ENCODE measurements at regions not wholly inside any gene's neighbourhood (a gene's known extent, or its start where the extent isn't known, plus 50 kb on each side); places are given as distances from the start of the nearest gene placed in this dataset.

GRCh38 chr3:152039887-152040286 lies 166.4 kb downstream of the SUCNR1 start:
- H3F3A ChIP-seq (replicated peaks; ENCODE audit: insufficient read depth), result no peaks in the 10 kb centered on the region
- POLR2A ChIA-PET, result no interaction called here

GRCh38 chr3:152040319-152040718 lies 166.9 kb downstream of the SUCNR1 start:
- no peak overlapping the region for H3K9ac ChIP-seq
- no peaks in the 10 kb centered on the region for H4K20me1 ChIP-seq (ENCODE audit: insufficient read depth)
- no peaks in the 10 kb centered on the region for H3K27me3 ChIP-seq (ENCODE audit: insufficient read depth)
- H3K27ac ChIP-seq (ENCODE audit: low read depth in 2 of 2, low read length in 1 of 2), result no peak overlapping the region
- peaks cover 33% of the 10 kb centered on the region; the same call in 1 of the 2 replicates for H3K9me3 ChIP-seq
- H3K9me2 ChIP-seq, result no peaks in the 10 kb centered on the region
- ChIA-PET POLR2A (no interaction called here), CTCF (no interaction called here)
- DNase-seq, result no peak
- no peak overlapping the region for H2AFZ ChIP-seq (ENCODE audit: low read depth)
- no peak overlapping the region for H3K4me2 ChIP-seq
- no peaks in the 10 kb centered on the region for H3K4me1 ChIP-seq (ENCODE audit: control insufficient read depth in 1 of 2, insufficient read depth in 2 of 2, low read depth in 1 of 2, low read length in 1 of 2)
- H3K79me2 ChIP-seq (ENCODE audit: insufficient read depth), result no peaks in the 10 kb centered on the region
- H3K36me3 ChIP-seq (replicated peaks in 1 of 2; ENCODE audit: control insufficient read depth in 1 of 2, insufficient read depth in 2 of 2, low read length in 1 of 2), result no peaks in the 10 kb centered on the region
- 19% methylated on average over 1 of the region's 1 CpG for WGBS (ENCODE audit: low lambda C conversion rate)
- no peak overlapping the region for H3K4me3 ChIP-seq (ENCODE audit: low read depth in 2 of 2, low read length in 1 of 2)
- H3F3A ChIP-seq (replicated peaks; ENCODE audit: insufficient read depth), result no peaks in the 10 kb centered on the region
- no peak for TF ChIP-seq TEAD4 (IDR thresholded peaks at IDR 0.05; ENCODE audit: borderline replicate concordance, insufficient read depth)
- no peak for TF ChIP-seq FOSL2 (IDR thresholded peaks at IDR 0.05; ENCODE audit: borderline replicate concordance, low read depth)
- no peak for TF ChIP-seq ZBTB33 (IDR thresholded peaks at IDR 0.05; ENCODE audit: borderline replicate concordance, low read depth)
- TF ChIP-seq EZH2phosphoT487 (IDR thresholded peaks at IDR 0.05; ENCODE audit: borderline replicate concordance, low read depth), result no peak
- no peak for TF ChIP-seq TAF1 (IDR thresholded peaks at IDR 0.05; ENCODE audit: borderline replicate concordance, low read depth, low read length)
- no peak for TF ChIP-seq SIN3A (IDR thresholded peaks at IDR 0.05; ENCODE audit: borderline replicate concordance, low read depth, low read length)
- no peak for TF ChIP-seq NRF1 (IDR thresholded peaks at IDR 0.05; ENCODE audit: low read depth, low read length)
- no peak for TF ChIP-seq ELF1 (IDR thresholded peaks at IDR 0.05)

More at GRCh38 chr3:152039887-152040286, 166.4 kb downstream of the SUCNR1 start:
- no peaks in the 10 kb centered on the region for H3K79me2 ChIP-seq (ENCODE audit: insufficient read depth)
- DNase-seq, result no peak
- H3K4me3 ChIP-seq (ENCODE audit: low read depth in 2 of 2, low read length in 1 of 2), result no peak overlapping the region
- CTCF ChIA-PET, result no interaction called here
- no peak overlapping the region for H3K9ac ChIP-seq
- no peak for TF ChIP-seq SIN3A (IDR thresholded peaks at IDR 0.05; ENCODE audit: borderline replicate concordance, low read depth, low read length)
- no peak for TF ChIP-seq MAX (IDR thresholded peaks at IDR 0.05; ENCODE audit: low read depth)
- TF ChIP-seq RXRA (IDR thresholded peaks at IDR 0.05; ENCODE audit: borderline replicate concordance, low read depth), result no peak
- no peak for TF ChIP-seq FOSL2 (IDR thresholded peaks at IDR 0.05; ENCODE audit: borderline replicate concordance, low read depth)
- no peak for TF ChIP-seq NRF1 (IDR thresholded peaks at IDR 0.05; ENCODE audit: low read depth, low read length)
- peaks cover 37% of the 10 kb centered on the region; the same call in 1 of the 2 replicates for H3K9me3 ChIP-seq
- H3K36me3 ChIP-seq (replicated peaks in 1 of 2; ENCODE audit: control insufficient read depth in 1 of 2, insufficient read depth in 2 of 2, low read length in 1 of 2), result no peaks in the 10 kb centered on the region
- no peak overlapping the region for H2AFZ ChIP-seq (ENCODE audit: low read depth)
- H3K27me3 ChIP-seq (ENCODE audit: insufficient read depth), result no peaks in the 10 kb centered on the region
- 30% methylated on average over 1 of the region's 1 CpG for WGBS (ENCODE audit: low lambda C conversion rate)
- no peaks in the 10 kb centered on the region for H4K20me1 ChIP-seq (ENCODE audit: insufficient read depth)
- H3K27ac ChIP-seq (ENCODE audit: low read depth in 2 of 2, low read length in 1 of 2), result no peak overlapping the region
- no peaks in the 10 kb centered on the region for H3K9me2 ChIP-seq
- no peak overlapping the region for H3K4me2 ChIP-seq
- H3K4me1 ChIP-seq (ENCODE audit: control insufficient read depth in 1 of 2, insufficient read depth in 2 of 2, low read depth in 1 of 2, low read length in 1 of 2), result no peaks in the 10 kb centered on the region
